PC-3 (cell line): ENCODE measurements at regions not wholly inside any gene's neighbourhood (a gene's known extent, or its start where the extent isn't known, plus 50 kb on each side); places are given as distances from the start of the nearest gene placed in this dataset.

Experiments
- EZH2 ChIP-seq: fragments of 300-600 bp; sonication (generic); IDR thresholded peaks from one replicate; pipeline ENCODE4 v1.6.1; 2017; ENCODE audit warnings: antibody characterized with exemption, mild to moderate bottlenecking, low read length; ENCODE audit not compliant: unreplicated experiment
- EZH2phosphoT487 ChIP-seq: fragments of 300-600 bp; sonication (generic); IDR thresholded peaks from 2 replicates; pipeline ENCODE4 v1.6.1; 2018; ENCODE audit warnings: mild to moderate bottlenecking, antibody characterized with exemption, low read length, borderline replicate concordance
- TF ChIP-seq, protein P1 (sequence below): fragments of 300-600 bp; sonication (generic); conservative IDR thresholded peaks from 2 replicates; pipeline ENCODE4 v1.5.1; 2017; ENCODE audit warnings: antibody characterized with exemption, low read depth, mild to moderate bottlenecking, low read length

DNA sequence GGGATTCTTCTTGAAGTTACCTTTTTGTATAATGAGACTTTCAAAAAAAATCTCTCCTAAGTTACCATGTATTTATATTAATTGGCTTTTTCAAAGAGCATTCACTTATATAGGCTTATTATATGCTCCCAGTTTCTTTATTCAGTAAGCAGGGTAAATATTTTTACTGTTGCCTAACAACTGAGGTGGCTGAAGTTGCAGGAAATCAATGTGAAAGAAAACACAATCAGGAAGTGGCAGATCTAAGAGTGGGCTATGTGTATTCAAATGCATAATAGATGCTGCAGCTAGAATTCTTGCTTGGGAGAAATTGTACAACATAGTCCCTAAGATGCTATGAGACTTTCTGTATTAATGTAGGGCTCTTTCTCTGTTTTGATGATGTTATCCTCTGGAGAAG, 606.9 kb downstream of the NUF2 start:
- TF ChIP-seq, protein P1, sequence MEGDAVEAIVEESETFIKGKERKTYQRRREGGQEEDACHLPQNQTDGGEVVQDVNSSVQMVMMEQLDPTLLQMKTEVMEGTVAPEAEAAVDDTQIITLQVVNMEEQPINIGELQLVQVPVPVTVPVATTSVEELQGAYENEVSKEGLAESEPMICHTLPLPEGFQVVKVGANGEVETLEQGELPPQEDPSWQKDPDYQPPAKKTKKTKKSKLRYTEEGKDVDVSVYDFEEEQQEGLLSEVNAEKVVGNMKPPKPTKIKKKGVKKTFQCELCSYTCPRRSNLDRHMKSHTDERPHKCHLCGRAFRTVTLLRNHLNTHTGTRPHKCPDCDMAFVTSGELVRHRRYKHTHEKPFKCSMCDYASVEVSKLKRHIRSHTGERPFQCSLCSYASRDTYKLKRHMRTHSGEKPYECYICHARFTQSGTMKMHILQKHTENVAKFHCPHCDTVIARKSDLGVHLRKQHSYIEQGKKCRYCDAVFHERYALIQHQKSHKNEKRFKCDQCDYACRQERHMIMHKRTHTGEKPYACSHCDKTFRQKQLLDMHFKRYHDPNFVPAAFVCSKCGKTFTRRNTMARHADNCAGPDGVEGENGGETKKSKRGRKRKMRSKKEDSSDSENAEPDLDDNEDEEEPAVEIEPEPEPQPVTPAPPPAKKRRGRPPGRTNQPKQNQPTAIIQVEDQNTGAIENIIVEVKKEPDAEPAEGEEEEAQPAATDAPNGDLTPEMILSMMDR: no peak
- TF ChIP-seq EZH2phosphoT487: no peak
- no peak for TF ChIP-seq EZH2
